ENCODE measurements at regions not wholly inside any gene's neighbourhood (a gene's known extent, or its start where the extent isn't known, plus 50 kb on each side); places are given as distances from the start of the nearest gene placed in this dataset.

GRCh38 chr15:94061041-94061440 is 170.3 kb upstream of the MCTP2 start:
- TF ChIP-seq, protein P1, sequence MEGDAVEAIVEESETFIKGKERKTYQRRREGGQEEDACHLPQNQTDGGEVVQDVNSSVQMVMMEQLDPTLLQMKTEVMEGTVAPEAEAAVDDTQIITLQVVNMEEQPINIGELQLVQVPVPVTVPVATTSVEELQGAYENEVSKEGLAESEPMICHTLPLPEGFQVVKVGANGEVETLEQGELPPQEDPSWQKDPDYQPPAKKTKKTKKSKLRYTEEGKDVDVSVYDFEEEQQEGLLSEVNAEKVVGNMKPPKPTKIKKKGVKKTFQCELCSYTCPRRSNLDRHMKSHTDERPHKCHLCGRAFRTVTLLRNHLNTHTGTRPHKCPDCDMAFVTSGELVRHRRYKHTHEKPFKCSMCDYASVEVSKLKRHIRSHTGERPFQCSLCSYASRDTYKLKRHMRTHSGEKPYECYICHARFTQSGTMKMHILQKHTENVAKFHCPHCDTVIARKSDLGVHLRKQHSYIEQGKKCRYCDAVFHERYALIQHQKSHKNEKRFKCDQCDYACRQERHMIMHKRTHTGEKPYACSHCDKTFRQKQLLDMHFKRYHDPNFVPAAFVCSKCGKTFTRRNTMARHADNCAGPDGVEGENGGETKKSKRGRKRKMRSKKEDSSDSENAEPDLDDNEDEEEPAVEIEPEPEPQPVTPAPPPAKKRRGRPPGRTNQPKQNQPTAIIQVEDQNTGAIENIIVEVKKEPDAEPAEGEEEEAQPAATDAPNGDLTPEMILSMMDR (conservative IDR thresholded peaks at IDR 0.05; ENCODE audit: low read length): no peak
- no peak for TF ChIP-seq EZH2phosphoT487 (IDR thresholded peaks at IDR 0.05; ENCODE audit: borderline replicate concordance)

All from Loucy (cell line).